ENCODE measurements at regions not wholly inside any gene's neighbourhood (a gene's known extent, or its start where the extent isn't known, plus 50 kb on each side); places are given as distances from the start of the nearest gene placed in this dataset.

- no peak for TF ChIP-seq CREM (CRISPR knock-in tag; IDR thresholded peaks at IDR 0.05)
- TF ChIP-seq PRDM15 (CRISPR knock-in tag; IDR thresholded peaks at IDR 0.05) = no peak
- TF ChIP-seq CDX4 (CRISPR knock-in tag; IDR thresholded peaks at IDR 0.05; ENCODE audit: borderline replicate concordance) = no peak
Measured at GRCh38 chr7:19290968-19291367, 145.7 kb upstream of the FERD3L start.
